ENCODE measurements at regions not wholly inside any gene's neighbourhood (a gene's known extent, or its start where the extent isn't known, plus 50 kb on each side); places are given as distances from the start of the nearest gene placed in this dataset.

- TF ChIP-seq POLR2AphosphoS5 (IDR thresholded peaks at IDR 0.05; ENCODE audit: borderline replicate concordance, low read depth, low read length) (no peak), FOXP2 (optimal IDR thresholded peaks at IDR 0.05; ENCODE audit: control extremely low read depth, extremely low read length, insufficient read depth) (no peak), EZH2 (IDR thresholded peaks at IDR 0.05) (no peak)
Measured at GRCh38 chr7:13037216-13037615, 349.8 kb downstream of the ARL4A start.
